GM19351 (cell line): ENCODE measurements at regions not wholly inside any gene's neighbourhood (a gene's known extent, or its start where the extent isn't known, plus 50 kb on each side); places are given as distances from the start of the nearest gene placed in this dataset.

ENCODE experiments used
- ATAC-seq: cut with Tn5 transposase; IDR thresholded peaks from one replicate; pipeline ENCODE4 v1.9.1; 2021; ENCODE audit warnings: mild to moderate bottlenecking, moderate library complexity; ENCODE audit not compliant: unreplicated experiment

DNA sequence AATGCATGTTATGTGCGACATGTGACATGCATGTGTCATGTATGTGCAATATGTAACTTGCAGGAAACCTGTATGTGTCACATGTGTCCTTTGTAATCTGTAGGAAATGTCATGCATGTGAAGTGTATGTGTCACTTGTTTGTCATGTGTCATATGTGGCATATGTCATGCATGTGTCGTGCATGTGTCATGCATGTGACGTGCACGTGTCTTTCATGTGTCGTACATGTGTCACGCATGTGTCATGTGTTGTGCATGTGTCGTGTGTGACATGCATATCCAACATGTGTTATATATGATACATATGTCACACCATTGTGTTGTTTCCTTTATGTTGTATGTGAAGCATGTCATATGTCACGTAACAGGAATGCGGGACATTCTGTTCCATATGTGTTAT, 2153.2 kb upstream of the PIK3C3 start:
- no peak for ATAC-seq

DNA sequence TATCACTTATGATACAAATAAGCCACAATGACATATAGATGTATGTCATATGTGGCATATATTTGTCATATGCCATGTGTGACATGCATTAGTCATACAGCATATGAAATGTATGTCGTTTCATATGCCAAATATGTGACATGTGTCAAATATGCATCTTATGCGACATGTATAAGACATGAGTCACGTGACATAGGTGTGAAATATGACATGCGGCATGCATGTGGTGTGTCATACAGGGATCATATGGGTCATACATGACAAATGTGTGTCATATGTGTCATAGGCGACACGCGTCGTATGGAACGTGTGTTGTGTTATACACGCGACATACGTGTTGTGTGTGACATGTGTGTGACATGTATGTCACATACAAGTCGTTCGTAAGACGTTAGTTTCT, 2154.0 kb upstream of the PIK3C3 start:
- no peak for ATAC-seq

GRCh38 chr18:39799006-39799405, 2156.0 kb upstream of the PIK3C3 start:
- ATAC-seq: no peak

DNA sequence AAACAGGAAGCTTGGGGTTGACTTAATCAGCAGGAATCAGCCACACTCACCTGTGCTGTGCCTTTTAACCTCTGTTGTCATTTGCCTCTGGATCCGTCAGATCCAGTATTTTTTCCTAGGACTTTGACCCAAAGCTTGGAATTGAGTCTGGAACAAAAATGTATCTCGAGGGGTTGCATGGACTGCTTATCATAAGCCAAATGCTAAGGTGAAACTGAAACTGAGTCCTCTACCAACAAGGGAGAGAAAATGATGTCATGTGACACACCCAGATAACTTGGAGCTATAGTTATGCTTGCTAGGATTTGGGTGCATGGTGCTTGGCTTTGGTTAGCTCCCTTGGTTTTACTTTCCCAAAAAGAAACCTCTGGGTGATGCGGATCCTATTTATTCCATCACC, 2158.6 kb upstream of the PIK3C3 start:
- no peak for ATAC-seq

DNA sequence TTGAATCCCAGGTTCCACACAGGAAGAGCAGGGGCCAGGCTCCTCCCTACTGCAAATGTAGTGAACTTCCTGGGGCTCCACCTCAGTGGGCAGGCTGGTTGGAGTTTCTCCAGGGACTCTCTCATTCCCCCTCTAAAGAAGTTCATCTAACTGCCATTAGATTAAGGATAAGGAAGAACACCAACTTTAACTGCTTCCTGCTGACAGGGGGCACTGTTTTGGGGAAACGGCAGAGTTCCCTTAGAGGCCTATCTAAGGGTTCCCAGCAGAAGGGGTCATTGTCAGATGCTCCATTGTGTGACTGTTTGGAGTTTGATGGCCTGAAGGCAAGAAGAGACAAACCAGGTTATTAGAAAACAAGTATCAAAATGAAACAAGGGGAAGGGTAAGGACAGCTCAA, 2159.7 kb upstream of the PIK3C3 start:
- ATAC-seq: no peak

DNA sequence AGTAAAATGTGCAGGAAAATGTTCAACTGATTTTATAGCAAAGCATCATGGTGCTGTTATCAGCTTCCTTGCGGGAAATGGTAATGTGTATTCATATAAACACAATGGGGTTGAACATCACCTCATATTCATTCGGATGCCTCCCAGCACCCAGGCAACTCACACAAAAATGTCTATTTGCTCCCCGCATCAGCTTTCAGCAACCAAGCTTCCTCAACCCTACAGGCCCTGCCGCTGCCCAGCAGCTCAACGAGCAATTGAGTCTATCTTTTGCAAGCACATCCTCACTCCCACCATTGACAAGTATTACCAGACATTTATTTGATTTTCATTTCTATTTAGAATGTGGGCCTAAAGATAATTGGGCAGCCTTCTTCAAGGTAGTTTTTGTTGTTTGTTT, 2161.4 kb upstream of the PIK3C3 start:
- no peak for ATAC-seq

DNA sequence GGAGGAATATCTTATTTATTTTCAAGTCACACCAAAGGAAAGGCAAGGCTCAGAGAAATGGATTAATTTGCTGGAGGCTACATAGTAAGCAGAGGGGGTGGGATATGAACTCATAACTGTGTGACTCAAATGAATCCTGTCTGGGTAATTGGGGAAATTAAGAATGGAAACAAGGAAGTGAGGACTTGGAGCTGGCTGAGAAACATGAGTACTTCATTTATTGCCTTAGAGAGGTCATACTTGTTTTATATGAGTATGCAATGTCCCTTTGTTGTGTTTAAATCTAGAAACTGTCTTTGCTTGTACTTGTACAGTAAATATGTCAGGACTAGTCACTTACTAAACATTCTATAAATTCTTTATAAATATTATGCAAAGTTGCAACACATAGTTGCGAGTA, 2166.7 kb upstream of the PIK3C3 start:
- ATAC-seq: no peak

GRCh38 chr18:39786477-39786876, 2168.6 kb upstream of the PIK3C3 start:
- no peak for ATAC-seq

DNA sequence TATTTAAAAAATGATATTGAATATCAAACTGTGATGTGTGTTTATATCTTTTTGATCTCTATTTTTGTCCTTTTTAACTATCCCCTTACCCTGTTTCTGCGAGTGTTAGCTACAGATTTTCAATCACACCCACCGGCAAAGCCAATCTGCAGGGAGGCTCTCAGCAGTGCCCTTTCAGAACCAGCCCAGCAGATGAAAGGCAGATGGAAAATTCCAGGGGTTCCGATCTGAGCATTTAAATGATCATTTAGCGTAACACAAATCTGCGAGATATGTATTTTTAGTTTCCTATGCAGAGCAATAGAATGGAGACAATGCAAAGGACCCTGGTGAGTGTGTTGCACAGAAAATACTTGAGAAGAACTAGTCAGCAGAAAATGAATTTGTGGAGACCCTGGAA, 2170.5 kb upstream of the PIK3C3 start:
- no peak for ATAC-seq

GRCh38 chr18:39781565-39781964, 2173.5 kb upstream of the PIK3C3 start:
- ATAC-seq: no peak

DNA sequence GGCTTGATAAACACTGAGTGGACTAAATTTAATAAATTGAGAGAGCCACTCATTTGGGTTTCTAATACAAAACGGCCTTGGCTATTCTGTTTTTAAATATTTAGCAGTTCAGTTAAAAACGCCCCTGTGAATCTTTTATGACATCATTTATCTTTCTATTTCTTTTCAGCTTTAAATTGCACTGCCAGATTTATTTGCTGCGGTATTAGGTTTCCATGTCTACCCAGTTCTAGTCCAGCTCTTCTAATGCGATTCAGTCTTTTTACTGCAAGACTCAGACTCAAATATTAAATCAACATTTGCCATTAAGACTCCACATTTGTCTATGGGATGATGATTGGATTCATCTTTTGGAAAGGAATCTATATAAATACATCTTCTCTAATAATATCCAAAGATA, 2174.3 kb upstream of the PIK3C3 start:
- ATAC-seq: no peak

DNA sequence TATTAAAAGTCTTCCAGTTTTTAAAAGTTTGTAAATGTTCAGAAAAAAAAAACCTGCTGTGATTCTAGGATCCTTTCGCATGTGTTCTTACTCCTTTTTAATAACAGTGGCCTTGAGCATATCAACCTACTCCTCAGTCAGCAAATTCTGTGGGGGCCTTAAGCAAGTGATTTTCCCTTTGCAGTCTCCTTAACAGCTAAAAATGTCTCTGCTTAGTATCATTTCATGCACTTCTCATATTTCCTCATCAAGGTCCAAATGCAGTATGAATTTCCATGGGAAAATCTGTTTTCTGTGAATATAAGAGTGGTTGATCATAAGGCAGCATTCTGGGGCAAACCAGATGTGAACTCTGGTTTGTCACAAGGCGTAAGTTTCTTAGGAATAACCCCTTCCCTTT, 2175.1 kb upstream of the PIK3C3 start:
- no peak for ATAC-seq

DNA sequence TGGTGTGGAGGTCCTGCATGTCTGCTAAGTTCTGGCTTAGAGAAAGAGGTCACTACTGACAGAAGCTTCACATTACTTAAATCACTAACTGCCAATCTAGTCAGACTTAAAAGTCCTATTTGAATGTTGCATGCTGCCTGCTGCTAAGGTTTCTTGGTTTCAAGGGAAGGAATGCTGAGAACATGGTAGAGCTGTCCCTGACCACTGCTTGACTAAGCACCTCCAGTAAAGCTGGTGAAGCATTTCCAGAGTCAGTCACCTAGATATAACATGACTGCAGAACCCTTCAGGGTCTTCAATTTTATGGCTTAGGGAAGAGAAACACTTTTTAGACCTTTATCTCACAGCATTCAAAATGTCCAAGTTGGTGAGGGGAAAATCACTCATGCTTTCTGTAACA, 2178.3 kb upstream of the PIK3C3 start:
- ATAC-seq: no peak

- no peak for ATAC-seq
These were observed 2180.0 kb upstream of the PIK3C3 start for GRCh38 chr18:39774957-39775598.

DNA sequence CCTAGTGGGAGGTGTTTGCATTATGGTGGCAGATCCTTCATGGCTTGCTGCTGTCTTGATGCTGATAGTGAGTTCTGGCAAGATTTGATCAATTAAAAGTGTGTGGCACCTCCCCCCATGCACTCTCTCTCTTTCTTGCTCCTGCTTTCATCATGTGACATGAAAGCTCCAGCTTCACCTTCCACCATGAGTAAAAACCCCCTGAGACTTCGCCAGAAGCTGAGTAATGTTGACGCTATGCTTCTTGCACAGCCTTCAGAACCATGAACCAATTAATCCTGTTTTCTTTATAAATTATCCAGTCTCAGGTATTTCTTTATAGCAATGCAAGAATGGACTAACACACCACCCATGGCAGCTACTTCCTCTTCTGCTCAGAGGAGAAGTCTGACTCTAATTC, 2181.4 kb upstream of the PIK3C3 start:
- no peak for ATAC-seq

DNA sequence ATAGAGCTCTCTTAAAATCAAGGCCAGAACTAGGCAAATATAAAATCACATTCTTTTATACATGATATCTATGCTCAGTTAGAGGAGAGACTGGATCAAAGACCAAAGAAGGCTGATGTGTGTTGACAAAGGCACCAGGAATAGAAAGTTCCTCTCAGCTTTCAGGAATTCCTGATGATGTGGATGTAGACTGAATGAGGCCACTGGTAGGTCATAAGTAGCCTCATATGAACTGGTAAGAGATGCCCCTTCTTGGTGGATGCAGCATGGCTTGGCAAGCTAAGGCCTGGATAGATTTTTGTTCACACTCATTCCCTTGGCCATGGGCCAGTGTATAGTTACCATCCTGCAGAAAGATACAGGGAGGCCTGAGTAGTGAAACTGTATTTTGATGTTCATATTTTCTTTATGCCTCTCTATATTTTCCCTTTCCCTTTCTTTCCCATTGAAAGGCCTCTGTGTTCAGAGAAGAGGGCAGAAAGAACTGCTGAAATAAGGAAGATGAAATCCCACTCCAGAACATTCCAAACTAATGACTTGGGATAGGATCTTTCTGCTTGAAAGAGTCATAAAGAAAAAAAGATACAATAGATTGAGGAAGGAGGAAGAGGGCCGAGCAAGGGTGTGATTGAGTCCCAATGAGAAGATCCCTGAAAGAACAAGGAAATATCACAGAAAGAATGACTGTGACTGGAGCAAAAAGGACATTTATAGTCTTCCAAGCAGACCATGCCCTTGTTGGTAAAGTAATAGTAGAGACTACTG, 2182.7 kb upstream of the PIK3C3 start:
- no peak for ATAC-seq

DNA sequence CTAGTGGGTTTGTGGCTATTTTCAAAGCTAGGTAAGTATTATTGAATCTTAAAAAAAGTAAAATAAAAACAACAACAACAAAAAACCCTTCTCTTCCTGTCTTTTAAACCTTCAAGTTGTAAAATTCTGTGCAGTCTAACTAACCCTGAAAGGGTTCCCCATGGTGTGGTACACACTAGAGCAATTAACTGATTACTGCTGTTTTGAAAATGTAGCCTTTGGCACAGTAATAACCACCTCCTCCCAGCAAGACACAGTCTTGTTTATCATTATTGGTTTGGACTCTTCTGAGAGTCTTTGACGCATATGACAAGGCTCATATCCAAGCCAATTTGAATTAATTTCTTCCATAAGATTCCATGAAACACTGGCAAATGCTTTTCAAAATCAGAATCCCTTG, 2184.6 kb upstream of the PIK3C3 start:
- no peak for ATAC-seq

- no peak for ATAC-seq
These were observed 2190.2 kb upstream of the PIK3C3 start for GRCh38 chr18:39764873-39765272.

- no peak for ATAC-seq
These were observed 2193.8 kb upstream of the PIK3C3 start for GRCh38 chr18:39761273-39761672.

- ATAC-seq: no peak
These were observed 2194.3 kb upstream of the CELF4 start for GRCh38 chr18:39759926-39760325.

DNA sequence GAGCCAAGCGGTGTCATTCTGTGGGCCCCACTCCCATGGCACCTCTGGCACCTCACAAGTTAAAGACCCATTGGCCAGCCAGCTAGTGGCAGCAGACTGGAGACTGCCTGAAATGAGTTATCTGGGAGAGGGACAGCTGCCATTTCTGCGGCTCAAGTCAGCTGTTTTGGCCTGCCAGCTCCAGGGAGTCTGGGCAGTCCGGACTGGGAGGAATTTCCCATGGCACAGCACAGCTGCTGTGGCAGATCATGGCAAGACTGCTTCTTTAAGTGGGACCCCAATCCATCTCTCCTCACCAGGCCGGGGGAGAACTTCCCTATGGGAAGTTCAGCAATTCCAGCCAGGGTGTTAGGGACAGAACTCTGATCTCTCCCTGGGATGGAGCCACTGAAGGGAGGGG, 2187.6 kb upstream of the CELF4 start:
- no peak for ATAC-seq

- ATAC-seq: no peak
These were observed 2186.8 kb upstream of the CELF4 start for GRCh38 chr18:39752351-39752750.

- no peak for ATAC-seq
These were observed 2186.3 kb upstream of the CELF4 start for GRCh38 chr18:39751921-39752320.
